H1 (cell line): ENCODE measurements at regions not wholly inside any gene's neighbourhood (a gene's known extent, or its start where the extent isn't known, plus 50 kb on each side); places are given as distances from the start of the nearest gene placed in this dataset.

Experiments used
- EP300 ChIP-seq, 2 experiments: IDR thresholded peaks; 1 replicate in 1 of 2; 2 replicates in 1 of 2; pipeline ENCODE4 v1.6.1; 2011 to 2012; ENCODE audit warnings: low read depth in 2 of 2, low read length in 2 of 2, mild to moderate bottlenecking in 2 of 2, borderline replicate concordance in 1 of 2, inconsistent platforms in 1 of 2, moderate library complexity in 1 of 2
- EZH2 ChIP-seq: fragments of 200-600 bp; sonication (generic); IDR thresholded peaks from 2 replicates; pipeline ENCODE4 v1.7.1; 2012; ENCODE audit warnings: low read depth, mild to moderate bottlenecking, moderate library complexity, low read length, inconsistent platforms; ENCODE audit not compliant: severe bottlenecking
- POLR2A ChIP-seq, 2 experiments: IDR thresholded peaks; 1 replicate in 1 of 2; 2 replicates in 1 of 2; pipeline ENCODE4 v1.6.1; 2011; ENCODE audit warnings: low read depth in 2 of 2, low read length in 2 of 2, mild to moderate bottlenecking in 2 of 2; ENCODE audit errors: control extremely low read depth in 1 of 2
- TF ChIP-seq, protein P1 (sequence below): IDR thresholded peaks from 2 replicates; pipeline ENCODE4 v1.6.1; 2012; ENCODE audit warnings: low read length, inconsistent platforms

- TF ChIP-seq, protein P1, sequence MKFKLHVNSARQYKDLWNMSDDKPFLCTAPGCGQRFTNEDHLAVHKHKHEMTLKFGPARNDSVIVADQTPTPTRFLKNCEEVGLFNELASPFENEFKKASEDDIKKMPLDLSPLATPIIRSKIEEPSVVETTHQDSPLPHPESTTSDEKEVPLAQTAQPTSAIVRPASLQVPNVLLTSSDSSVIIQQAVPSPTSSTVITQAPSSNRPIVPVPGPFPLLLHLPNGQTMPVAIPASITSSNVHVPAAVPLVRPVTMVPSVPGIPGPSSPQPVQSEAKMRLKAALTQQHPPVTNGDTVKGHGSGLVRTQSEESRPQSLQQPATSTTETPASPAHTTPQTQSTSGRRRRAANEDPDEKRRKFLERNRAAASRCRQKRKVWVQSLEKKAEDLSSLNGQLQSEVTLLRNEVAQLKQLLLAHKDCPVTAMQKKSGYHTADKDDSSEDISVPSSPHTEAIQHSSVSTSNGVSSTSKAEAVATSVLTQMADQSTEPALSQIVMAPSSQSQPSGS, result no peak
- TF ChIP-seq EZH2 (no peak), POLR2A (IDR thresholded peaks at IDR 0.05; ENCODE audit: control extremely low read depth in 1 of 2, low read depth in 2 of 2, low read length in 2 of 2) (no peak), EP300 (IDR thresholded peaks at IDR 0.05; ENCODE audit: borderline replicate concordance in 1 of 2, low read depth in 2 of 2, low read length in 2 of 2) (no peak)
These were observed 880.1 kb upstream of the FBXO33 start for GRCh38 chr14:40312296-40312695.
